ENCODE measurements at regions not wholly inside any gene's neighbourhood (a gene's known extent, or its start where the extent isn't known, plus 50 kb on each side); places are given as distances from the start of the nearest gene placed in this dataset.

GRCh38 chr4:120525106-120525505, 397.4 kb downstream of the PRDM5 start:
- no peak for DNase-seq (ENCODE audit: low spot score)

GRCh38 chr4:120524237-120524636, 398.3 kb downstream of the PRDM5 start:
- DNase-seq (ENCODE audit: low spot score): no peak

- no peak for DNase-seq (ENCODE audit: low spot score)
Observed at GRCh38 chr4:120520761-120521160, 401.8 kb downstream of the PRDM5 start.

GRCh38 chr4:120517966-120518365, 404.6 kb downstream of the PRDM5 start:
- peak; percentile 77 for DNase-seq (ENCODE audit: low spot score)

- no peak for DNase-seq (ENCODE audit: low spot score)
Observed at GRCh38 chr4:120509719-120510118, 412.8 kb downstream of the PRDM5 start.

GRCh38 chr4:120509222-120509621, 413.3 kb downstream of the PRDM5 start:
- DNase-seq (ENCODE audit: low spot score): no peak

- no peak for DNase-seq (ENCODE audit: low spot score)
Observed at GRCh38 chr4:120508036-120508435, 414.5 kb downstream of the PRDM5 start.

- DNase-seq (ENCODE audit: low spot score): no peak
Observed at GRCh38 chr4:120506536-120506935, 416.0 kb downstream of the PRDM5 start.

GRCh38 chr4:120498678-120499077, 423.8 kb downstream of the PRDM5 start:
- no peak for DNase-seq (ENCODE audit: low spot score)

- DNase-seq (ENCODE audit: low spot score): no peak
Observed at GRCh38 chr4:120491481-120491880, 424.8 kb upstream of the MAD2L1 start.

- no peak for DNase-seq (ENCODE audit: low spot score)
Observed at GRCh38 chr4:120481756-120482155, 415.1 kb upstream of the MAD2L1 start.

- no peak for DNase-seq (ENCODE audit: low spot score)
Observed at GRCh38 chr4:120472447-120473131, 405.9 kb upstream of the MAD2L1 start.

- DNase-seq (ENCODE audit: low spot score): no peak
Observed at GRCh38 chr4:120466429-120466828, 399.8 kb upstream of the MAD2L1 start.

GRCh38 chr4:120454788-120455187, 388.1 kb upstream of the MAD2L1 start:
- no peak for DNase-seq (ENCODE audit: low spot score)

GRCh38 chr4:120452536-120452935, 385.9 kb upstream of the MAD2L1 start:
- no peak for DNase-seq (ENCODE audit: low spot score)

- DNase-seq (ENCODE audit: low spot score): peak; percentile 12
Observed at GRCh38 chr4:120452001-120452400, 385.4 kb upstream of the MAD2L1 start.

- DNase-seq (ENCODE audit: low spot score): no peak
Observed at GRCh38 chr4:120447774-120448173, 381.1 kb upstream of the MAD2L1 start.

- no peak for DNase-seq (ENCODE audit: low spot score)
Observed at GRCh38 chr4:120446051-120446567, 379.5 kb upstream of the MAD2L1 start.

GRCh38 chr4:120445186-120445585, 378.5 kb upstream of the MAD2L1 start:
- DNase-seq (ENCODE audit: low spot score): no peak

GRCh38 chr4:120443116-120443515, 376.5 kb upstream of the MAD2L1 start:
- DNase-seq (ENCODE audit: low spot score): peak; percentile 13

- no peak for DNase-seq (ENCODE audit: low spot score)
Observed at GRCh38 chr4:120440730-120441129, 374.1 kb upstream of the MAD2L1 start.

- no peak for DNase-seq (ENCODE audit: low spot score)
Observed at GRCh38 chr4:120435179-120435578, 368.5 kb upstream of the MAD2L1 start.

- DNase-seq (ENCODE audit: low spot score): no peak
Observed at GRCh38 chr4:120434756-120435155, 368.1 kb upstream of the MAD2L1 start.

GRCh38 chr4:120432301-120432860, 365.7 kb upstream of the MAD2L1 start:
- no peak for DNase-seq (ENCODE audit: low spot score)

All from AG08395 (cell line).